ENCODE measurements at regions not wholly inside any gene's neighbourhood (a gene's known extent, or its start where the extent isn't known, plus 50 kb on each side); places are given as distances from the start of the nearest gene placed in this dataset.

- Mint-ChIP-seq H3K4me3 (ENCODE audit: unreplicated experiment) (no peak overlapping the region), H3K4me1 (ENCODE audit: low read depth, unreplicated experiment) (peaks cover 4% of the 10 kb centered on the region), H3K36me3 (ENCODE audit: unreplicated experiment) (peaks cover 8% of the 10 kb centered on the region), H3K9me3 (ENCODE audit: unreplicated experiment) (no peaks in the 10 kb centered on the region), H3K27me3 (ENCODE audit: unreplicated experiment) (peaks cover 2% of the 10 kb centered on the region), H3K27ac (ENCODE audit: unreplicated experiment) (no peak overlapping the region)
- no peak for TF ChIP-seq CTCF (IDR thresholded peaks at IDR 0.05; ENCODE audit: partially characterized antibody, unreplicated experiment)
- no peak for DNase-seq
Observed at GRCh38 chr16:17526956-17527937, 56.5 kb upstream of the XYLT1 start.

- H3K27ac Mint-ChIP-seq (ENCODE audit: unreplicated experiment) = peak overlapping the region; percentile 11
- no peak for TF ChIP-seq CTCF (IDR thresholded peaks at IDR 0.05; ENCODE audit: partially characterized antibody, unreplicated experiment)
- H3K4me1 Mint-ChIP-seq (ENCODE audit: low read depth, unreplicated experiment) = peaks cover 4% of the 10 kb centered on the region
- H3K4me3 Mint-ChIP-seq (ENCODE audit: unreplicated experiment) = no peak overlapping the region
- no peaks in the 10 kb centered on the region for H3K9me3 Mint-ChIP-seq (ENCODE audit: unreplicated experiment)
- H3K36me3 Mint-ChIP-seq (ENCODE audit: unreplicated experiment) = peaks cover 3% of the 10 kb centered on the region
- peaks cover 2% of the 10 kb centered on the region for H3K27me3 Mint-ChIP-seq (ENCODE audit: unreplicated experiment)
- DNase-seq = no peak
Observed at GRCh38 chr16:17524656-17525055, 53.9 kb upstream of the XYLT1 start.

- H3K27me3 Mint-ChIP-seq (ENCODE audit: unreplicated experiment) = peaks cover 2% of the 10 kb centered on the region
- no peak overlapping the region for H3K27ac Mint-ChIP-seq (ENCODE audit: unreplicated experiment)
- H3K36me3 Mint-ChIP-seq (ENCODE audit: unreplicated experiment) = no peaks in the 10 kb centered on the region
- peaks cover 4% of the 10 kb centered on the region for H3K4me1 Mint-ChIP-seq (ENCODE audit: low read depth, unreplicated experiment)
- TF ChIP-seq CTCF (IDR thresholded peaks at IDR 0.05; ENCODE audit: partially characterized antibody, unreplicated experiment) = no peak
- DNase-seq = no peak
- no peak overlapping the region for H3K4me3 Mint-ChIP-seq (ENCODE audit: unreplicated experiment)
- no peaks in the 10 kb centered on the region for H3K9me3 Mint-ChIP-seq (ENCODE audit: unreplicated experiment)
Observed at GRCh38 chr16:17520561-17520960, 49.8 kb upstream of the XYLT1 start.

Data from glutamatergic neuron (in vitro differentiated cells).